T-cell (primary cell): ENCODE measurements at regions not wholly inside any gene's neighbourhood (a gene's known extent, or its start where the extent isn't known, plus 50 kb on each side); places are given as distances from the start of the nearest gene placed in this dataset.
"Not testable (repeated sequence)": the region's sequence is repeated elsewhere in the genome, so short reads cannot be mapped to it uniquely, and the experiment has no call there.

ENCODE experiments used
- ATAC-seq, 4 experiments: fragments of 200-7000 bp in 3 of 4; fragments of 150-1000 bp in 1 of 4; cut with Tn5 transposase; replicated peaks in 1 of 4; 1 replicate in 3 of 4; 2 replicates in 1 of 4; pipeline ENCODE4 v1.10.0; 2021; ENCODE audit warnings: moderate library complexity in 3 of 4, mild to moderate bottlenecking in 2 of 4, moderate number of reproducible peaks in 1 of 4
- CTCF ChIA-PET, 2 donors: fragments of 300-600 bp; sonication (Branson Sonifier 250); formaldehyde crosslinking; loops; one replicate each; lab custom pipeline; 2022; ENCODE audit warnings: antibody characterized with exemption in 2 of 2; lab: Charles Lee
- POLR2A ChIA-PET, 2 donors: fragments of 300-600 bp; sonication (Branson Sonifier 250); formaldehyde crosslinking; loops; one replicate each; lab custom pipeline; 2022; ENCODE audit warnings: antibody characterized with exemption in 2 of 2; lab: Charles Lee
- DNase-seq, 35 experiments: peaks; one replicate each; pipeline versions ENCODE4 v3.0.0 to v3.0.0-alpha.2; 2013 to 2023
- H3K27ac ChIP-seq: one replicate; pipeline ENCODE4 v1.5.1; 2013; ENCODE audit warnings: low read length
- H3K27me3 ChIP-seq, 2 experiments: replicated peaks in 1 of 2; 1 replicate in 1 of 2; 2 replicates in 1 of 2; pipeline versions ENCODE4 v1.6.1 to v1.7.0; 2013; ENCODE audit warnings: low read length in 1 of 2, mixed read lengths in 1 of 2; ENCODE audit not compliant: control insufficient read depth in 2 of 2, insufficient read depth in 2 of 2; ENCODE audit errors: extremely low read depth in 1 of 2
- H3K36me3 ChIP-seq, 2 donors: 1 replicate in 1 of 2; 2 replicates in 1 of 2; pipeline versions ENCODE4 v1.6.1 to v1.7.0; 2013; ENCODE audit warnings: low read length in 1 of 2; ENCODE audit not compliant: control insufficient read depth in 2 of 2, insufficient read depth in 1 of 2; ENCODE audit errors: extremely low read depth in 1 of 2
- H3K4me1 ChIP-seq, 2 experiments: 1 replicate in 1 of 2; 2 replicates in 1 of 2; pipeline versions ENCODE4 v1.6.1 to v1.7.0; 2013; ENCODE audit warnings: low read length in 2 of 2, mixed read lengths in 1 of 2; ENCODE audit not compliant: insufficient read depth in 2 of 2, control insufficient read depth in 1 of 2; ENCODE audit errors: extremely low read depth in 1 of 2
- H3K4me3 ChIP-seq, 2 donors: 1 replicate in 1 of 2; 2 replicates in 1 of 2; pipeline versions ENCODE4 v1.5.1 to v1.7.0; 2013; ENCODE audit warnings: mild to moderate bottlenecking in 2 of 2, low read length in 1 of 2, moderate library complexity in 1 of 2; ENCODE audit not compliant: control insufficient read depth in 1 of 2; ENCODE audit errors: extremely low read depth in 1 of 2
- H3K9me3 ChIP-seq: 2 replicates; pipeline ENCODE4 v1.7.0; 2013
- H3K27ac Mint-ChIP-seq, 2 donors: one replicate each; pipeline ENCODE4 v1.8.0; 2020 to 2021; ENCODE audit warnings: mild to moderate bottlenecking in 2 of 2, mixed read lengths in 2 of 2
- H3K27me3 Mint-ChIP-seq, 2 donors: one replicate each; pipeline ENCODE4 v1.8.0; 2021 to 2022; ENCODE audit warnings: mixed read lengths in 2 of 2
- H3K36me3 Mint-ChIP-seq: one replicate; pipeline ENCODE4 v1.8.0; 2021; ENCODE audit warnings: mixed read lengths
- H3K4me1 Mint-ChIP-seq, 3 donors: one replicate each; pipeline ENCODE4 v1.8.0; 2020 to 2022; ENCODE audit warnings: mixed read lengths in 3 of 3, mild to moderate bottlenecking in 1 of 3
- H3K4me3 Mint-ChIP-seq, 3 donors: one replicate each; pipeline ENCODE4 v1.8.0; 2020 to 2022; ENCODE audit warnings: mild to moderate bottlenecking in 3 of 3, mixed read lengths in 3 of 3, moderate library complexity in 3 of 3
- H3K9me3 Mint-ChIP-seq, 3 donors: one replicate each; pipeline ENCODE4 v1.8.0; 2020 to 2022; ENCODE audit warnings: mixed read lengths in 3 of 3
- WGBS: methylation state at CpG from one replicate; pipeline ENCODE4 v1.1.5; 2013; ENCODE audit warnings: missing lambda C conversion rate; ENCODE audit not compliant: insufficient coverage; 5-methylcytosine and 5-hydroxymethylcytosine counted together

DNA sequence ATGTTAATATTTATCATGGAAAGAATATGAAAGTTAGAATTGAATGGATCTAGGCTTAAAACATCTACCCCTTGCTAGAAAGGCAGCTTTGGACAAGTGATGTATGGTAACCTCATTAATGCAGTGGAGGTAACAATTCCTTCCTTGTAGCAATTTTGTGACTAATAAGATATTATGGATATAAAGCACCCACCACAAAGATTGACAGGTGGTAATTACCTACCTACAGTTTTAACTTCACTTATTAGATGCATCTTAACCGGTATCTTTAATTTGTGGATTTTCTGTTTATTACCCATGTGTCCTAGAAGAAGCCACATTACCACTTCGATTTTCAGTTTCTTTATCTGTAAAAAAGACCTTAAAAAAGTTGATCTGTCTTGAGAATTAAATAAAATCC lies 367.0 kb downstream of the DSC3 start:
- CTCF ChIA-PET: no interaction called here
- ATAC-seq: no peak
- Mint-ChIP-seq H3K27ac (no peak overlapping the region), H3K4me1 (no peaks in the 10 kb centered on the region), H3K36me3 (no peaks in the 10 kb centered on the region), H3K27me3 (no peaks in the 10 kb centered on the region), H3K9me3 (peaks cover 2 to 12% (median 7%) of the 10 kb centered on the region in 3 donors), H3K4me3 (no peak overlapping the region)
- no peaks in the 10 kb centered on the region for H3K27me3 ChIP-seq
- H3K27ac ChIP-seq: no peak overlapping the region
- no peak overlapping the region for H3K4me3 ChIP-seq
- no peaks in the 10 kb centered on the region for H3K36me3 ChIP-seq
- no peaks in the 10 kb centered on the region for H3K9me3 ChIP-seq
- WGBS: no CpG with 5 or more reads among the region's 2 CpGs
- no peaks in the 10 kb centered on the region for H3K4me1 ChIP-seq
- no peak for DNase-seq
- POLR2A ChIA-PET: no interaction called here

GRCh38 chr18:30675072-30675471 lies 367.5 kb downstream of the DSC3 start:
- CTCF ChIA-PET: no interaction called here

GRCh38 chr18:30674596-30674995 lies 367.9 kb downstream of the DSC3 start:
- peaks cover 0 to 16% (median 5%) of the 10 kb centered on the region in 3 donors for H3K9me3 Mint-ChIP-seq
- no peak overlapping the region for H3K27ac Mint-ChIP-seq
- H3K27me3 Mint-ChIP-seq: no peaks in the 10 kb centered on the region
- Histone ChIP-seq H3K4me1 (no peaks in the 10 kb centered on the region), H3K36me3 (no peaks in the 10 kb centered on the region), H3K9me3 (no peaks in the 10 kb centered on the region), H3K27me3 (no peaks in the 10 kb centered on the region), H3K4me3 (no peak overlapping the region), H3K27ac (no peak overlapping the region)
- ChIA-PET POLR2A (interaction anchor here in 1 of 2 donors (0.6 kb wide), 1 partner anchor 270 kb away, joined by 3 read pairs; no protein-coding TSS in a partner anchor), CTCF (no interaction called here)
- DNase-seq: no peak
- H3K4me1 Mint-ChIP-seq: no peaks in the 10 kb centered on the region
- H3K36me3 Mint-ChIP-seq: no peaks in the 10 kb centered on the region
- WGBS: 71% methylated on average over 2 of the region's 2 CpGs
- no peak for ATAC-seq
- no peak overlapping the region for H3K4me3 Mint-ChIP-seq

More at GRCh38 chr18:30675072-30675471, 367.5 kb downstream of the DSC3 start:
- WGBS: 86% methylated on average over 1 of the region's 4 CpGs
- H3K27me3 Mint-ChIP-seq: no peaks in the 10 kb centered on the region
- POLR2A ChIA-PET: no interaction called here
- no peaks in the 10 kb centered on the region for H3K4me1 ChIP-seq
- peaks cover 0 to 16% (median 5%) of the 10 kb centered on the region in 3 donors for H3K9me3 Mint-ChIP-seq
- no peak overlapping the region for H3K27ac Mint-ChIP-seq
- no peak for DNase-seq
- no peaks in the 10 kb centered on the region for H3K9me3 ChIP-seq
- no peaks in the 10 kb centered on the region for H3K27me3 ChIP-seq
- no peak overlapping the region for H3K4me3 ChIP-seq
- no peaks in the 10 kb centered on the region for H3K36me3 Mint-ChIP-seq
- no peak for ATAC-seq
- no peaks in the 10 kb centered on the region for H3K36me3 ChIP-seq
- H3K4me3 Mint-ChIP-seq: no peak overlapping the region
- no peak overlapping the region for H3K27ac ChIP-seq
- no peaks in the 10 kb centered on the region for H3K4me1 Mint-ChIP-seq

- DNase-seq, CTCF ChIA-PET, H3K36me3 ChIP-seq, H3K4me3 ChIP-seq, H3K9me3 ChIP-seq, H3K27ac Mint-ChIP-seq, H3K4me1 ChIP-seq, H3K27me3 Mint-ChIP-seq, H3K4me3 Mint-ChIP-seq, ATAC-seq, H3K4me1 Mint-ChIP-seq, H3K27ac ChIP-seq, POLR2A ChIA-PET, H3K36me3 Mint-ChIP-seq, H3K27me3 ChIP-seq: not testable (repeated sequence)
- 60% methylated on average over 1 of the region's 1 CpG for WGBS
- peaks cover 8 to 23% (median 8%) of the 10 kb centered on the region in 3 donors for H3K9me3 Mint-ChIP-seq
These were observed 370.1 kb downstream of the DSC3 start for GRCh38 chr18:30672439-30672838.

- Histone ChIP-seq H3K4me1 (no peaks in the 10 kb centered on the region), H3K9me3 (no peaks in the 10 kb centered on the region), H3K4me3 (no peak overlapping the region), H3K27ac (no peak overlapping the region), H3K27me3 (no peaks in the 10 kb centered on the region), H3K36me3 (no peaks in the 10 kb centered on the region)
- CTCF ChIA-PET: no interaction called here
- DNase-seq (no peak), ATAC-seq (no peak)
- POLR2A ChIA-PET: no interaction called here
- WGBS: 83% methylated on average over 1 of the region's 1 CpG
- no peaks in the 10 kb centered on the region for H3K27me3 Mint-ChIP-seq
- H3K4me1 Mint-ChIP-seq: no peaks in the 10 kb centered on the region
- H3K4me3 Mint-ChIP-seq: no peak overlapping the region
- H3K36me3 Mint-ChIP-seq: no peaks in the 10 kb centered on the region
- H3K9me3 Mint-ChIP-seq: peaks cover 20 to 32% (median 25%) of the 10 kb centered on the region in 3 donors
- H3K27ac Mint-ChIP-seq: no peak overlapping the region
These were observed 384.2 kb downstream of the DSC3 start for GRCh38 chr18:30658306-30658705.

- no peak overlapping the region for H3K27ac ChIP-seq
- H3K27me3 ChIP-seq: no peaks in the 10 kb centered on the region
- H3K36me3 ChIP-seq: no peaks in the 10 kb centered on the region
- H3K27me3 Mint-ChIP-seq: no peaks in the 10 kb centered on the region
- H3K4me3 Mint-ChIP-seq: no peak overlapping the region
- ChIA-PET POLR2A (no interaction called here), CTCF (no interaction called here)
- no peaks in the 10 kb centered on the region for H3K9me3 ChIP-seq
- H3K9me3 Mint-ChIP-seq: peaks cover 0 to 12% (median 12%) of the 10 kb centered on the region in 3 donors
- DNase-seq (no peak), ATAC-seq (no peak)
- H3K36me3 Mint-ChIP-seq: no peaks in the 10 kb centered on the region
- no peak overlapping the region for H3K27ac Mint-ChIP-seq
- WGBS: no CpG with 5 or more reads among the region's 2 CpGs
- H3K4me1 Mint-ChIP-seq: no peaks in the 10 kb centered on the region
- H3K4me1 ChIP-seq: no peaks in the 10 kb centered on the region
- H3K4me3 ChIP-seq: no peak overlapping the region
These were observed 390.2 kb downstream of the DSC3 start for GRCh38 chr18:30652387-30652786.

DNA sequence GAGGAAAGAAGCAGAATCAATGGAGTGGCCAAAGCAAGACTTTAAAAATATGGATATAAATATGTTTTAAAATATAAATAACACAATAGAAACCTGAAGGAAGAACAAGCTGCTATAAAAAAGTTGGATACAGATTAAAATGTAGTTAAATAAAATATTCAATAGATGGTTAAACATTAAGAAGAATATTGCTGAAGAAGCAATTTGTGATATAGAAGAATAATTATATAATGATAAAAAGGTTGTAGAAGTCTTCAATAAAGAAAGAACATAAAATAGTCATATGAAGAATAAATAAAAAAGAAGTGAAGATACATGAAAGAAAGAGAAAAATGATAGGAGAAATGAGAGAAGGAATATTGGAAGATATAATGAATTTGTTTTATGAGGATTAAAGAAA lies 392.0 kb downstream of the DSC3 start:
- H3K4me3 ChIP-seq: no peak overlapping the region
- H3K36me3 Mint-ChIP-seq: no peaks in the 10 kb centered on the region
- H3K27ac Mint-ChIP-seq: no peak overlapping the region
- H3K9me3 ChIP-seq: no peaks in the 10 kb centered on the region
- ATAC-seq (no peak), DNase-seq (no peak)
- no peaks in the 10 kb centered on the region for H3K4me1 ChIP-seq
- no peaks in the 10 kb centered on the region for H3K27me3 Mint-ChIP-seq
- H3K4me3 Mint-ChIP-seq: no peak overlapping the region
- ChIA-PET CTCF (no interaction called here), POLR2A (no interaction called here)
- no peaks in the 10 kb centered on the region for H3K27me3 ChIP-seq
- no peaks in the 10 kb centered on the region for H3K36me3 ChIP-seq
- H3K27ac ChIP-seq: no peak overlapping the region
- H3K4me1 Mint-ChIP-seq: no peaks in the 10 kb centered on the region
- peaks cover 0 to 4% (median 3%) of the 10 kb centered on the region in 3 donors for H3K9me3 Mint-ChIP-seq
